Astrocyte (in vitro differentiated cells and primary cell): ENCODE measurements at regions not wholly inside any gene's neighbourhood (a gene's known extent, or its start where the extent isn't known, plus 50 kb on each side); places are given as distances from the start of the nearest gene placed in this dataset.

Experiments
- DNase-seq: peaks from one replicate; pipeline ENCODE4 v3.0.0-alpha.2; 2010; ENCODE audit warnings: low read depth
- FAIRE-seq: peaks from 2 replicates; lab custom pipeline; 2011; peaks lifted over from hg19 to GRCh38; lab: Jason Lieb, UNC
- H2AFZ ChIP-seq: 2 replicates; pipeline ENCODE4 v1.6.0; 2012; ENCODE audit warnings: low read depth, low read length, inconsistent platforms
- H3K27ac ChIP-seq: 2 replicates; pipeline ENCODE4 v1.5.1; 2011; ENCODE audit warnings: low read depth, low read length, inconsistent platforms
- H3K27me3 ChIP-seq: 2 replicates; pipeline ENCODE4 v1.6.0; 2011; ENCODE audit warnings: low read length, inconsistent platforms; ENCODE audit not compliant: insufficient read depth
- H3K36me3 ChIP-seq: 2 replicates; pipeline ENCODE4 v1.5.1; 2011; ENCODE audit warnings: low read length, inconsistent platforms; ENCODE audit not compliant: insufficient read depth
- H3K4me1 ChIP-seq: 2 replicates; pipeline ENCODE4 v1.5.1; 2011; ENCODE audit warnings: low read length, inconsistent platforms; ENCODE audit not compliant: insufficient read depth
- H3K4me2 ChIP-seq: 2 replicates; pipeline ENCODE4 v1.6.0; 2012; ENCODE audit warnings: low read length, inconsistent platforms
- H3K4me3 ChIP-seq: 2 replicates; pipeline ENCODE4 v1.5.1; 2011; ENCODE audit warnings: low read depth, mild to moderate bottlenecking, low read length, inconsistent platforms; ENCODE audit not compliant: insufficient read depth
- H3K79me2 ChIP-seq: 2 replicates; pipeline ENCODE4 v1.6.0; 2012; ENCODE audit warnings: mild to moderate bottlenecking, low read length, inconsistent platforms; ENCODE audit not compliant: insufficient read depth
- H3K9ac ChIP-seq: 2 replicates; pipeline ENCODE4 v1.6.0; 2012; ENCODE audit warnings: mild to moderate bottlenecking, low read length, inconsistent platforms
- H3K9me3 ChIP-seq: 2 replicates; pipeline ENCODE4 v1.5.1; 2012; ENCODE audit warnings: low read depth, mild to moderate bottlenecking, low read length, inconsistent platforms; ENCODE audit not compliant: insufficient read depth
- H4K20me1 ChIP-seq: 2 replicates; pipeline ENCODE4 v1.6.0; 2012; ENCODE audit warnings: low read length, inconsistent platforms; ENCODE audit not compliant: insufficient read depth
- H3K27ac Mint-ChIP-seq: one replicate; pipeline ENCODE4 v1.8.0; 2021; ENCODE audit warnings: mild to moderate bottlenecking, mixed read lengths; ENCODE audit not compliant: unreplicated experiment
- H3K27me3 Mint-ChIP-seq: one replicate; pipeline ENCODE4 v1.8.0; 2021; ENCODE audit warnings: low read depth, mixed read lengths; ENCODE audit not compliant: unreplicated experiment
- H3K36me3 Mint-ChIP-seq: one replicate; pipeline ENCODE4 v1.8.0; 2021; ENCODE audit warnings: low read depth, mixed read lengths; ENCODE audit not compliant: unreplicated experiment
- H3K4me1 Mint-ChIP-seq: one replicate; pipeline ENCODE4 v1.8.0; 2021; ENCODE audit warnings: low read depth, mixed read lengths; ENCODE audit not compliant: unreplicated experiment
- H3K4me3 Mint-ChIP-seq: one replicate; pipeline ENCODE4 v1.8.0; 2021; ENCODE audit warnings: mild to moderate bottlenecking, moderate library complexity, mixed read lengths; ENCODE audit not compliant: unreplicated experiment
- H3K9me3 Mint-ChIP-seq: one replicate; pipeline ENCODE4 v1.8.0; 2021; ENCODE audit warnings: mild to moderate bottlenecking, mixed read lengths; ENCODE audit not compliant: unreplicated experiment
- CTCF ChIP-seq: IDR thresholded peaks from 2 replicates; pipeline ENCODE4 v1.5.1; 2011; ENCODE audit warnings: low read depth, mild to moderate bottlenecking, inconsistent platforms, low read length, moderate library complexity; ENCODE audit not compliant: insufficient read depth
- EZH2 ChIP-seq: IDR thresholded peaks from 2 replicates; pipeline ENCODE4 v1.6.1; 2012; ENCODE audit warnings: mild to moderate bottlenecking, low read length, inconsistent platforms; ENCODE audit not compliant: insufficient read depth

- no peaks in the 10 kb centered on the region for H3K4me1 Mint-ChIP-seq
- no peaks in the 10 kb centered on the region for H3K36me3 ChIP-seq
- no peak overlapping the region for H3K9ac ChIP-seq
- no peak overlapping the region for H3K4me3 ChIP-seq
- no peaks in the 10 kb centered on the region for H3K27me3 ChIP-seq
- no peaks in the 10 kb centered on the region for H3K4me1 ChIP-seq
- DNase-seq (no peak), FAIRE-seq (no peak)
- no peak overlapping the region for H3K4me2 ChIP-seq
- H3K27me3 Mint-ChIP-seq, result no peaks in the 10 kb centered on the region
- H3K9me3 Mint-ChIP-seq, result peaks cover 3% of the 10 kb centered on the region
- H3K4me3 Mint-ChIP-seq, result no peak overlapping the region
- H3K27ac ChIP-seq, result no peak overlapping the region
- no peak overlapping the region for H3K27ac Mint-ChIP-seq
- H2AFZ ChIP-seq, result no peak overlapping the region
- no peaks in the 10 kb centered on the region for H3K9me3 ChIP-seq
- no peaks in the 10 kb centered on the region for H3K79me2 ChIP-seq
- H4K20me1 ChIP-seq, result no peaks in the 10 kb centered on the region
- no peak for TF ChIP-seq EZH2
- no peaks in the 10 kb centered on the region for H3K36me3 Mint-ChIP-seq
Observed at GRCh38 chr9:29873579-29873978, 2300.3 kb upstream of the C9orf72 start.

- H3K36me3 ChIP-seq, result no peaks in the 10 kb centered on the region
- no peaks in the 10 kb centered on the region for H3K79me2 ChIP-seq
- H2AFZ ChIP-seq, result no peak overlapping the region
- Mint-ChIP-seq H3K27me3 (no peaks in the 10 kb centered on the region), H3K9me3 (peaks cover 3% of the 10 kb centered on the region), H3K36me3 (no peaks in the 10 kb centered on the region), H3K4me3 (no peak overlapping the region), H3K4me1 (no peaks in the 10 kb centered on the region), H3K27ac (no peak overlapping the region)
- no peak overlapping the region for H3K27ac ChIP-seq
- H3K9me3 ChIP-seq, result no peaks in the 10 kb centered on the region
- H3K9ac ChIP-seq, result no peak overlapping the region
- H3K27me3 ChIP-seq, result no peaks in the 10 kb centered on the region
- DNase-seq (no peak), FAIRE-seq (no peak)
- no peaks in the 10 kb centered on the region for H3K4me1 ChIP-seq
- no peak overlapping the region for H3K4me2 ChIP-seq
- no peak overlapping the region for H3K4me3 ChIP-seq
- H4K20me1 ChIP-seq, result no peaks in the 10 kb centered on the region
- TF ChIP-seq CTCF, result no peak
- TF ChIP-seq EZH2, result no peak
Observed at GRCh38 chr9:29875547-29875946, 2302.3 kb upstream of the C9orf72 start.

- Histone ChIP-seq H3K79me2 (no peaks in the 10 kb centered on the region), H4K20me1 (no peaks in the 10 kb centered on the region), H3K9me3 (no peaks in the 10 kb centered on the region), H3K36me3 (no peaks in the 10 kb centered on the region), H3K4me3 (no peak overlapping the region), H3K27me3 (no peaks in the 10 kb centered on the region), H3K27ac (no peak overlapping the region), H3K9ac (no peak overlapping the region), H2AFZ (no peak overlapping the region), H3K4me2 (no peak overlapping the region), H3K4me1 (no peaks in the 10 kb centered on the region)
- FAIRE-seq, result no peak
- no peak for TF ChIP-seq CTCF
- TF ChIP-seq EZH2, result no peak
- H3K27ac Mint-ChIP-seq, result no peak overlapping the region
- no peak for DNase-seq
- no peaks in the 10 kb centered on the region for H3K27me3 Mint-ChIP-seq
- no peaks in the 10 kb centered on the region for H3K4me1 Mint-ChIP-seq
- H3K4me3 Mint-ChIP-seq, result no peak overlapping the region
- no peaks in the 10 kb centered on the region for H3K36me3 Mint-ChIP-seq
- no peaks in the 10 kb centered on the region for H3K9me3 Mint-ChIP-seq
Observed at GRCh38 chr9:29882767-29883166, 2309.5 kb upstream of the C9orf72 start.
